ENCODE measurements at regions not wholly inside any gene's neighbourhood (a gene's known extent, or its start where the extent isn't known, plus 50 kb on each side); places are given as distances from the start of the nearest gene placed in this dataset.

- DNase-seq (ENCODE audit: low read depth): no peak
- H3K4me3 ChIP-seq (ENCODE audit: low read depth, low read length): no peak overlapping the region
- no peak for TF ChIP-seq CTCF (conservative IDR thresholded peaks at IDR 0.05; ENCODE audit: low read depth, low read length)
These were observed 153.3 kb upstream of the RAG2 start for GRCh38 chr11:36751335-36751781.

- no peak overlapping the region for H3K4me3 ChIP-seq (ENCODE audit: low read depth, low read length)
- no peak for TF ChIP-seq CTCF (conservative IDR thresholded peaks at IDR 0.05; ENCODE audit: low read depth, low read length)
- DNase-seq (ENCODE audit: low read depth): no peak
These were observed 152.3 kb upstream of the RAG2 start for GRCh38 chr11:36750349-36750748.

- DNase-seq (ENCODE audit: low read depth): no peak
- no peak overlapping the region for H3K4me3 ChIP-seq (ENCODE audit: low read depth, low read length)
- TF ChIP-seq CTCF (conservative IDR thresholded peaks at IDR 0.05; ENCODE audit: low read depth, low read length): no peak
These were observed 150.8 kb upstream of the RAG2 start for GRCh38 chr11:36748836-36749235.

- no peak overlapping the region for H3K4me3 ChIP-seq (ENCODE audit: low read depth, low read length)
- TF ChIP-seq CTCF (conservative IDR thresholded peaks at IDR 0.05; ENCODE audit: low read depth, low read length): peak; percentile 100
- peak; percentile 67 for DNase-seq (ENCODE audit: low read depth)
These were observed 149.1 kb upstream of the RAG2 start for GRCh38 chr11:36746886-36747710.

- peak; percentile 92 for TF ChIP-seq CTCF (conservative IDR thresholded peaks at IDR 0.05; ENCODE audit: low read depth, low read length)
- no peak for DNase-seq (ENCODE audit: low read depth)
- no peak overlapping the region for H3K4me3 ChIP-seq (ENCODE audit: low read depth, low read length)
These were observed 146.5 kb upstream of the RAG2 start for GRCh38 chr11:36744375-36745168.

GRCh38 chr11:36743039-36743438, 145.0 kb upstream of the RAG2 start:
- no peak for TF ChIP-seq CTCF (conservative IDR thresholded peaks at IDR 0.05; ENCODE audit: low read depth, low read length)
- no peak overlapping the region for H3K4me3 ChIP-seq (ENCODE audit: low read depth, low read length)
- DNase-seq (ENCODE audit: low read depth): no peak
